H1 (cell line): ENCODE measurements at regions not wholly inside any gene's neighbourhood (a gene's known extent, or its start where the extent isn't known, plus 50 kb on each side); places are given as distances from the start of the nearest gene placed in this dataset.

Experiments
- CBX8 ChIP-seq: fragments of 300-800, 300-1000 bp; sonication (generic); IDR thresholded peaks from 2 replicates; pipeline ENCODE4 v1.7.1; 2016; ENCODE audit warnings: low read depth, low read length, borderline replicate concordance
- CHD2 ChIP-seq: IDR thresholded peaks from 2 replicates; pipeline ENCODE4 v1.6.1; 2012; ENCODE audit warnings: low read length, improper control_type of control experiment
- JUN ChIP-seq: IDR thresholded peaks from 2 replicates; pipeline ENCODE4 v1.6.1; 2011; ENCODE audit warnings: low read depth, mild to moderate bottlenecking, improper control_type of control experiment, low read length
- PHF8 ChIP-seq: fragments of 200-600 bp; sonication (generic); conservative IDR thresholded peaks from 2 replicates; pipeline ENCODE4 v1.7.1; 2012; ENCODE audit warnings: low read depth, mild to moderate bottlenecking, inconsistent platforms, low read length, moderate library complexity
- SAP30 ChIP-seq: fragments of 300-600 bp; sonication (generic); IDR thresholded peaks from 2 replicates; pipeline ENCODE4 v1.7.1; 2012; ENCODE audit warnings: low read length, moderate library complexity, mild to moderate bottlenecking, inconsistent platforms; ENCODE audit not compliant: insufficient read depth, insufficient replicate concordance
- TF ChIP-seq, protein P1 (sequence below): fragments of 300-600 bp; sonication (generic); IDR thresholded peaks from 2 replicates; pipeline ENCODE4 v1.7.1; 2012; ENCODE audit warnings: low read length, moderate library complexity, mild to moderate bottlenecking, inconsistent platforms; ENCODE audit not compliant: insufficient replicate concordance
- TF ChIP-seq, protein P2 (sequence below): IDR thresholded peaks from 2 replicates; pipeline ENCODE4 v1.6.1; 2011; ENCODE audit warnings: low read length, improper control_type of control experiment

DNA sequence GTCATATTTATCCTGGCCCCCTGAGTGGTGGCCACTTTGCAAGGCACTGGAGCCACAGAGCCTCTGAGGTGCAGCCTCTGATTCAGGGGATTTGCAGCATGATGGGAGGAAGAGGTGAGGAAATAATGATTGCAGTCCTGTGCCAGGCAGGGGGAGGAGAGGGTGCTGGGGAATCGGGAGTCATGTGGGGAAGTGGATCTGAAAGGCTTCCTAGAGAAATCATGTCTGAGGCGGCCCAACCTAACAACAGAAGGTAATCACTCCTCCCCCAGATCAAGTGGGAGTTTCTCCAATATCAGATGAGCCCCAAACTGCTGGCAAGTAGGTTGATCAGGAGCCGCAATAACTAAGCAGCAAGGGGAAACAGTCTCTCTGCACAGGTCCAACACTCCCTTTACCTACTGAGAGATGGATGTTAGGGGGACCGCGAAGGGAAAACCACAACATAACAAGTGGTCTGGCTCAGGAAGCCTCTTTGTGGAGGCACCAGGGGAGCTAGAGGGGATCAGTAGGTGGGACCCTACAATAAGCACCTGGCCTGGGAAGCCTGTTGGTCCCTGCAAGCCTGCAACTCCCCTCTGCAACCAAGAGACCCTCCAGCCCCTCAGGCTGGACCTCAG lies 71.8 kb upstream of the NPAS2 start (continued):
- TF ChIP-seq, protein P1, sequence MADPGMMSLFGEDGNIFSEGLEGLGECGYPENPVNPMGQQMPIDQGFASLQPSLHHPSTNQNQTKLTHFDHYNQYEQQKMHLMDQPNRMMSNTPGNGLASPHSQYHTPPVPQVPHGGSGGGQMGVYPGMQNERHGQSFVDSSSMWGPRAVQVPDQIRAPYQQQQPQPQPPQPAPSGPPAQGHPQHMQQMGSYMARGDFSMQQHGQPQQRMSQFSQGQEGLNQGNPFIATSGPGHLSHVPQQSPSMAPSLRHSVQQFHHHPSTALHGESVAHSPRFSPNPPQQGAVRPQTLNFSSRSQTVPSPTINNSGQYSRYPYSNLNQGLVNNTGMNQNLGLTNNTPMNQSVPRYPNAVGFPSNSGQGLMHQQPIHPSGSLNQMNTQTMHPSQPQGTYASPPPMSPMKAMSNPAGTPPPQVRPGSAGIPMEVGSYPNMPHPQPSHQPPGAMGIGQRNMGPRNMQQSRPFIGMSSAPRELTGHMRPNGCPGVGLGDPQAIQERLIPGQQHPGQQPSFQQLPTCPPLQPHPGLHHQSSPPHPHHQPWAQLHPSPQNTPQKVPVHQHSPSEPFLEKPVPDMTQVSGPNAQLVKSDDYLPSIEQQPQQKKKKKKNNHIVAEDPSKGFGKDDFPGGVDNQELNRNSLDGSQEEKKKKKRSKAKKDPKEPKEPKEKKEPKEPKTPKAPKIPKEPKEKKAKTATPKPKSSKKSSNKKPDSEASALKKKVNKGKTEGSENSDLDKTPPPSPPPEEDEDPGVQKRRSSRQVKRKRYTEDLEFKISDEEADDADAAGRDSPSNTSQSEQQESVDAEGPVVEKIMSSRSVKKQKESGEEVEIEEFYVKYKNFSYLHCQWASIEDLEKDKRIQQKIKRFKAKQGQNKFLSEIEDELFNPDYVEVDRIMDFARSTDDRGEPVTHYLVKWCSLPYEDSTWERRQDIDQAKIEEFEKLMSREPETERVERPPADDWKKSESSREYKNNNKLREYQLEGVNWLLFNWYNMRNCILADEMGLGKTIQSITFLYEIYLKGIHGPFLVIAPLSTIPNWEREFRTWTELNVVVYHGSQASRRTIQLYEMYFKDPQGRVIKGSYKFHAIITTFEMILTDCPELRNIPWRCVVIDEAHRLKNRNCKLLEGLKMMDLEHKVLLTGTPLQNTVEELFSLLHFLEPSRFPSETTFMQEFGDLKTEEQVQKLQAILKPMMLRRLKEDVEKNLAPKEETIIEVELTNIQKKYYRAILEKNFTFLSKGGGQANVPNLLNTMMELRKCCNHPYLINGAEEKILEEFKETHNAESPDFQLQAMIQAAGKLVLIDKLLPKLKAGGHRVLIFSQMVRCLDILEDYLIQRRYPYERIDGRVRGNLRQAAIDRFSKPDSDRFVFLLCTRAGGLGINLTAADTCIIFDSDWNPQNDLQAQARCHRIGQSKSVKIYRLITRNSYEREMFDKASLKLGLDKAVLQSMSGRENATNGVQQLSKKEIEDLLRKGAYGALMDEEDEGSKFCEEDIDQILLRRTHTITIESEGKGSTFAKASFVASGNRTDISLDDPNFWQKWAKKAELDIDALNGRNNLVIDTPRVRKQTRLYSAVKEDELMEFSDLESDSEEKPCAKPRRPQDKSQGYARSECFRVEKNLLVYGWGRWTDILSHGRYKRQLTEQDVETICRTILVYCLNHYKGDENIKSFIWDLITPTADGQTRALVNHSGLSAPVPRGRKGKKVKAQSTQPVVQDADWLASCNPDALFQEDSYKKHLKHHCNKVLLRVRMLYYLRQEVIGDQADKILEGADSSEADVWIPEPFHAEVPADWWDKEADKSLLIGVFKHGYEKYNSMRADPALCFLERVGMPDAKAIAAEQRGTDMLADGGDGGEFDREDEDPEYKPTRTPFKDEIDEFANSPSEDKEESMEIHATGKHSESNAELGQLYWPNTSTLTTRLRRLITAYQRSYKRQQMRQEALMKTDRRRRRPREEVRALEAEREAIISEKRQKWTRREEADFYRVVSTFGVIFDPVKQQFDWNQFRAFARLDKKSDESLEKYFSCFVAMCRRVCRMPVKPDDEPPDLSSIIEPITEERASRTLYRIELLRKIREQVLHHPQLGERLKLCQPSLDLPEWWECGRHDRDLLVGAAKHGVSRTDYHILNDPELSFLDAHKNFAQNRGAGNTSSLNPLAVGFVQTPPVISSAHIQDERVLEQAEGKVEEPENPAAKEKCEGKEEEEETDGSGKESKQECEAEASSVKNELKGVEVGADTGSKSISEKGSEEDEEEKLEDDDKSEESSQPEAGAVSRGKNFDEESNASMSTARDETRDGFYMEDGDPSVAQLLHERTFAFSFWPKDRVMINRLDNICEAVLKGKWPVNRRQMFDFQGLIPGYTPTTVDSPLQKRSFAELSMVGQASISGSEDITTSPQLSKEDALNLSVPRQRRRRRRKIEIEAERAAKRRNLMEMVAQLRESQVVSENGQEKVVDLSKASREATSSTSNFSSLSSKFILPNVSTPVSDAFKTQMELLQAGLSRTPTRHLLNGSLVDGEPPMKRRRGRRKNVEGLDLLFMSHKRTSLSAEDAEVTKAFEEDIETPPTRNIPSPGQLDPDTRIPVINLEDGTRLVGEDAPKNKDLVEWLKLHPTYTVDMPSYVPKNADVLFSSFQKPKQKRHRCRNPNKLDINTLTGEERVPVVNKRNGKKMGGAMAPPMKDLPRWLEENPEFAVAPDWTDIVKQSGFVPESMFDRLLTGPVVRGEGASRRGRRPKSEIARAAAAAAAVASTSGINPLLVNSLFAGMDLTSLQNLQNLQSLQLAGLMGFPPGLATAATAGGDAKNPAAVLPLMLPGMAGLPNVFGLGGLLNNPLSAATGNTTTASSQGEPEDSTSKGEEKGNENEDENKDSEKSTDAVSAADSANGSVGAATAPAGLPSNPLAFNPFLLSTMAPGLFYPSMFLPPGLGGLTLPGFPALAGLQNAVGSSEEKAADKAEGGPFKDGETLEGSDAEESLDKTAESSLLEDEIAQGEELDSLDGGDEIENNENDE: no peak
- TF ChIP-seq JUN (no peak), CBX8 (no peak), CHD2 (no peak), SAP30 (no peak), PHF8 (no peak)
- TF ChIP-seq, protein P2, sequence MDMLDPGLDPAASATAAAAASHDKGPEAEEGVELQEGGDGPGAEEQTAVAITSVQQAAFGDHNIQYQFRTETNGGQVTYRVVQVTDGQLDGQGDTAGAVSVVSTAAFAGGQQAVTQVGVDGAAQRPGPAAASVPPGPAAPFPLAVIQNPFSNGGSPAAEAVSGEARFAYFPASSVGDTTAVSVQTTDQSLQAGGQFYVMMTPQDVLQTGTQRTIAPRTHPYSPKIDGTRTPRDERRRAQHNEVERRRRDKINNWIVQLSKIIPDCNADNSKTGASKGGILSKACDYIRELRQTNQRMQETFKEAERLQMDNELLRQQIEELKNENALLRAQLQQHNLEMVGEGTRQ: no peak
- TF ChIP-seq, all 59 proteins: peak for 0
